GM12878 (cell line): ENCODE measurements at regions not wholly inside any gene's neighbourhood (a gene's known extent, or its start where the extent isn't known, plus 50 kb on each side); places are given as distances from the start of the nearest gene placed in this dataset.

Source experiments
- EP300 ChIP-seq, 2 experiments: fragments of 150-350 bp in 1 of 2; IDR thresholded peaks; 2 replicates each; pipeline ENCODE4 v1.6.1; 2011 to 2012; ENCODE audit warnings: low read depth in 2 of 2, low read length in 2 of 2, borderline replicate concordance in 1 of 2, improper control_type of control experiment in 1 of 2, inconsistent platforms in 1 of 2; ENCODE audit not compliant: control insufficient read depth in 1 of 2
- ESRRA ChIP-seq: IDR thresholded peaks from 2 replicates; pipeline ENCODE4 v1.6.1; 2012; ENCODE audit warnings: mild to moderate bottlenecking, low read length, improper control_type of control experiment
- HDAC2 ChIP-seq: fragments of 200-600 bp; sonication (generic); IDR thresholded peaks from 2 replicates; pipeline ENCODE4 v1.6.1; 2017
- KAT2A ChIP-seq: conservative IDR thresholded peaks from 2 replicates; pipeline ENCODE4 v1.6.1; 2011; ENCODE audit warnings: low read depth, low read length; ENCODE audit not compliant: control insufficient read depth
- MEF2B ChIP-seq: fragments of 450-650 bp; IDR thresholded peaks from 2 replicates; pipeline ENCODE4 v1.6.1; 2018; ENCODE audit warnings: mild to moderate bottlenecking, moderate library complexity; ENCODE audit not compliant: partially characterized antibody, poor library complexity, severe bottlenecking
- ZBTB40 ChIP-seq: fragments of 450-650 bp; IDR thresholded peaks from 2 replicates; pipeline ENCODE4 v1.6.1; 2016; ENCODE audit warnings: mild to moderate bottlenecking, moderate library complexity, borderline replicate concordance
- ZNF592 ChIP-seq: fragments of 450-650 bp; IDR thresholded peaks from 2 replicates; pipeline ENCODE4 v1.6.1; 2017; ENCODE audit warnings: mild to moderate bottlenecking, moderate library complexity
- TF ChIP-seq, protein P1 (sequence below): fragments of 450-650 bp; IDR thresholded peaks from 2 replicates; pipeline ENCODE4 v1.6.1; 2017; ENCODE audit warnings: mild to moderate bottlenecking

- no peak for TF ChIP-seq ZBTB40
- no peak for TF ChIP-seq MEF2B
- TF ChIP-seq EP300 (IDR thresholded peaks at IDR 0.05; ENCODE audit: borderline replicate concordance in 1 of 2, control insufficient read depth in 1 of 2, low read depth in 2 of 2, low read length in 2 of 2): no peak
- TF ChIP-seq, protein P1, sequence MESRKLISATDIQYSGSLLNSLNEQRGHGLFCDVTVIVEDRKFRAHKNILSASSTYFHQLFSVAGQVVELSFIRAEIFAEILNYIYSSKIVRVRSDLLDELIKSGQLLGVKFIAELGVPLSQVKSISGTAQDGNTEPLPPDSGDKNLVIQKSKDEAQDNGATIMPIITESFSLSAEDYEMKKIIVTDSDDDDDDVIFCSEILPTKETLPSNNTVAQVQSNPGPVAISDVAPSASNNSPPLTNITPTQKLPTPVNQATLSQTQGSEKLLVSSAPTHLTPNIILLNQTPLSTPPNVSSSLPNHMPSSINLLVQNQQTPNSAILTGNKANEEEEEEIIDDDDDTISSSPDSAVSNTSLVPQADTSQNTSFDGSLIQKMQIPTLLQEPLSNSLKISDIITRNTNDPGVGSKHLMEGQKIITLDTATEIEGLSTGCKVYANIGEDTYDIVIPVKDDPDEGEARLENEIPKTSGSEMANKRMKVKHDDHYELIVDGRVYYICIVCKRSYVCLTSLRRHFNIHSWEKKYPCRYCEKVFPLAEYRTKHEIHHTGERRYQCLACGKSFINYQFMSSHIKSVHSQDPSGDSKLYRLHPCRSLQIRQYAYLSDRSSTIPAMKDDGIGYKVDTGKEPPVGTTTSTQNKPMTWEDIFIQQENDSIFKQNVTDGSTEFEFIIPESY: no peak
- no peak for TF ChIP-seq ESRRA
- no peak for TF ChIP-seq KAT2A
- TF ChIP-seq ZNF592: no peak
- no peak for TF ChIP-seq HDAC2
Observed at GRCh38 chr12:62014330-62014729, 245.9 kb upstream of the USP15 start (continued).
